Skeletal muscle tissue (tissue), 3 donors: ENCODE measurements at regions not wholly inside any gene's neighbourhood (a gene's known extent, or its start where the extent isn't known, plus 50 kb on each side); places are given as distances from the start of the nearest gene placed in this dataset.
"Not testable (repeated sequence)": the region's sequence is repeated elsewhere in the genome, so short reads cannot be mapped to it uniquely, and the experiment has no call there.

ENCODE experiments used
- H3K27ac ChIP-seq: one replicate; pipeline ENCODE4 v1.7.0; 2013; ENCODE audit warnings: mild to moderate bottlenecking, low read depth, low read length, inconsistent platforms
- H3K27me3 ChIP-seq, 3 donors: one replicate each; pipeline ENCODE4 v1.7.0; 2013; ENCODE audit warnings: low read length in 3 of 3; ENCODE audit not compliant: control insufficient read depth in 3 of 3, insufficient read depth in 3 of 3
- H3K36me3 ChIP-seq, 3 donors: one replicate each; pipeline ENCODE4 v1.7.0; 2013; ENCODE audit warnings: low read length in 3 of 3; ENCODE audit not compliant: control insufficient read depth in 3 of 3, insufficient read depth in 3 of 3
- H3K4me1 ChIP-seq, 3 donors: one replicate each; pipeline ENCODE4 v1.7.0; 2013; ENCODE audit warnings: low read length in 3 of 3, mild to moderate bottlenecking in 3 of 3; ENCODE audit not compliant: control insufficient read depth in 3 of 3, insufficient read depth in 3 of 3
- H3K4me3 ChIP-seq, 3 donors: one replicate each; pipeline ENCODE4 v1.7.0; 2013; ENCODE audit warnings: low read length in 3 of 3
- H3K9ac ChIP-seq, 3 donors: one replicate each; pipeline ENCODE4 v1.7.0; 2013; ENCODE audit warnings: low read length in 3 of 3, mild to moderate bottlenecking in 3 of 3, moderate library complexity in 2 of 3, low read depth in 1 of 3
- H3K9me3 ChIP-seq, 3 donors: one replicate each; pipeline ENCODE4 v1.7.0; 2013; ENCODE audit warnings: low read length in 3 of 3; ENCODE audit not compliant: control insufficient read depth in 3 of 3
- donor health status: Osteomylitis.

DNA sequence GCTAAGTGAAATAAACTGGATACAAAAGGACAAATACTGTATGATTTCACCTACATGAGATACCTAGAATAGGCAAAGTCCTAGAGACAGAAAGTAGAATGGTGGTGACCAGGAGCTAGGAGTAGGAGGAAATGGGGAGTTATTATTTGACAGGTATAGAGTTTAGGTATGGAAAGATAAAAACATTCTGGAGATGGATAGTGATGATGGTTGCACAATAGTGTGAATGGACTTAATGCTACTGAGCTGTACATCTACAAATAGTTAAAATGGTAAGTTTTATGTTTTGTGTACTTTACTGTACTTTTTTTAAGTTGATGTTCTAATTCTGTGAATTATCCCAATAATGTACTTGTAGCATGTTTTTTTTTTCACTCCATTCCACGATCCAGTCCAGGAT, 59.5 kb upstream of the RALGPS2 start:
- H3K9me3 ChIP-seq: no peaks in the 10 kb centered on the region
- H3K27me3 ChIP-seq: no peaks in the 10 kb centered on the region
- H3K27ac ChIP-seq: no peak overlapping the region
- no peaks in the 10 kb centered on the region for H3K4me1 ChIP-seq
- H3K9ac ChIP-seq: no peak overlapping the region
- no peaks in the 10 kb centered on the region for H3K36me3 ChIP-seq
- H3K4me3 ChIP-seq: no peak overlapping the region

DNA sequence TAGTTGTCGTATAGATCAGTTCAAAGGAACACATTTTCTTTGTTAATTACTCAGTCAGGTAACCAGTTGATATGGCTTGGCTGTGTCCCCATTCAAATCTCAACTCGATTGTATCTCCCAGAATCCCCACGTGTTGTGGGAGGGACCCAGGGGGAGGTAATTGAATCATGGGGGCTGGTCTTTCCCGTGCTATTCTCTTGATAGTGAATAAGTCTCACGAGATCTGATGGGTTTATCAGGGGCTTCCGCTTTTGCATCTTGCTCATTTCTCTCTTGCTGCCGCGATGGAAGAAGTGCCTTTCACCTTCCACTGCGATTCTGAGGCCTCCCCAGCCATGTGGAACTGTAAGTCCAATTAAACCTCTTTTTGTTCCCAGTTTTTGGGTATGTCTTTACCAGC, 58.2 kb upstream of the RALGPS2 start:
- H3K4me1 ChIP-seq, H3K4me3 ChIP-seq, H3K27ac ChIP-seq, H3K27me3 ChIP-seq, H3K36me3 ChIP-seq, H3K9ac ChIP-seq, H3K9me3 ChIP-seq: not testable (repeated sequence)

DNA sequence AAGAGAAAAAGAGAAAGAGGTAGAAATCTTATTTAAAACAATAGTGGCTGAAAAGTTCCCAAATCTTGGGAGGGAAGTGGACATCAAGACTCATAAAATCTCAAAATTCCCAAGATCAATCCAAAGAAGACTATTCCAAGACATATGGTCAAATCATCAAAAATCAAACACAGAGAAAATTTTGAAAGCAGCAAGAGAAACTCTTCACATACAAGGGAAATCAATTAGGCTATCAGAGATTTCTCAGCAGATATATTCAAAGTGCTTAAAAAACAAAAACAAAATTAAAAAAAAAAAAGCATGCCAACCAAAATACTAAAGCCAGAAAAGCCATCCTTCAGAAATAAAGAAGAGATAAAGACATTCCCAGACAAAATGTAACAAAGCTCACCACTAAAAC, 52.6 kb upstream of the RALGPS2 start:
- no peaks in the 10 kb centered on the region for H3K27me3 ChIP-seq
- no peak overlapping the region for H3K4me3 ChIP-seq
- H3K9ac ChIP-seq: no peak overlapping the region
- H3K9me3 ChIP-seq: peaks cover 0 to 3% (median 2%) of the 10 kb centered on the region in 3 donors
- no peak overlapping the region for H3K27ac ChIP-seq
- H3K4me1 ChIP-seq: no peaks in the 10 kb centered on the region
- H3K36me3 ChIP-seq: no peaks in the 10 kb centered on the region

DNA sequence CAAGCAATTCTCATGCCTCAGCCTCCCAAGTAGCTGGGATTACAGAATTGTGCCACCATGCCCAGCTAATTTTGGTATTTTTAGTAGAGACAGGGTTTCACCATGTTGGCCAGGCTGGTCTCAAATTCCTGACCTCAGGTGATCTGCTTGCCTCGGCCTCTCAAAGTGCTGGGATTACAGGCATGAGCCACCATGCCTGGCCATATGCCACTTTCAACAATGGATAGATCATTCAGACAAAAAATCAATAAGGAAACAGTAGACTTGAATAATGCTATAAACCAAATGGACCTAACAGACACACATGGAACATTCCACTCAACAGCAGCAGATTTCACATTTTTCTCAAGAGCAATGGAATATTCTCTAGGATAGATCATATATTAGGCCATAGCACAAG, 50.5 kb upstream of the RALGPS2 start:
- not testable (repeated sequence) for H3K36me3 ChIP-seq, H3K27ac ChIP-seq, H3K9ac ChIP-seq, H3K9me3 ChIP-seq, H3K27me3 ChIP-seq, H3K4me3 ChIP-seq, H3K4me1 ChIP-seq
